Activated CD4-positive, alpha-beta memory T cell treated with anti-CD3 and anti-CD28 coated beads for 36 hours (primary cell): ENCODE measurements at regions not wholly inside any gene's neighbourhood (a gene's known extent, or its start where the extent isn't known, plus 50 kb on each side); places are given as distances from the start of the nearest gene placed in this dataset.
"Not testable (repeated sequence)": the region's sequence is repeated elsewhere in the genome, so short reads cannot be mapped to it uniquely, and the experiment has no call there.

Source experiments
- CTCF ChIA-PET: fragments of 350-600 bp; sonication (Branson Sonifier 250); formaldehyde crosslinking; loops from one replicate; lab custom pipeline; 2021; ENCODE audit warnings: antibody characterized with exemption, inconsistent platforms; lab: Charles Lee
- POLR2A ChIA-PET: fragments of 350-600 bp; sonication (Branson Sonifier 250); formaldehyde crosslinking; loops from one replicate; lab custom pipeline; 2021; ENCODE audit warnings: antibody characterized with exemption; lab: Charles Lee
- DNase-seq: peaks from one replicate; pipeline ENCODE4 v3.0.0-alpha.2; 2020
- H3K27ac Mint-ChIP-seq: one replicate; pipeline ENCODE4 v1.8.0; 2021; ENCODE audit warnings: mixed read lengths
- H3K27me3 Mint-ChIP-seq: one replicate; pipeline ENCODE4 v1.8.0; 2021; ENCODE audit warnings: mixed read lengths
- H3K36me3 Mint-ChIP-seq: one replicate; pipeline ENCODE4 v1.8.0; 2021; ENCODE audit warnings: mixed read lengths
- H3K4me1 Mint-ChIP-seq: one replicate; pipeline ENCODE4 v1.8.0; 2021; ENCODE audit warnings: low read depth, mixed read lengths
- H3K4me3 Mint-ChIP-seq: one replicate; pipeline ENCODE4 v1.8.0; 2021; ENCODE audit warnings: mild to moderate bottlenecking, mixed read lengths
- H3K9me3 Mint-ChIP-seq: one replicate; pipeline ENCODE4 v1.8.0; 2021; ENCODE audit warnings: mixed read lengths
- intact Hi-C: fragments of 100-400 bp; cut with micrococcal nuclease; formaldehyde crosslinking; loops from one replicate; pipeline ENCODE4 v1.15.1; 2023

GRCh38 chr2:100707016-100707947 lies 112.7 kb upstream of the NPAS2 start:
- intact Hi-C loops = no loop called here
- H3K27ac Mint-ChIP-seq = no peak overlapping the region
- CTCF ChIA-PET = interaction anchor here (0.7 kb wide), 1 partner anchor 60 kb away, joined by 3 read pairs; no protein-coding TSS in a partner anchor
- no peak for DNase-seq
- peaks cover 15% of the 10 kb centered on the region for H3K4me1 Mint-ChIP-seq
- no peak overlapping the region for H3K4me3 Mint-ChIP-seq
- POLR2A ChIA-PET = interaction anchor here (0.7 kb wide), 1 partner anchor 26 kb away, joined by 3 read pairs; no protein-coding TSS in a partner anchor
- H3K27me3 Mint-ChIP-seq = no peaks in the 10 kb centered on the region
- no peaks in the 10 kb centered on the region for H3K36me3 Mint-ChIP-seq
- H3K9me3 Mint-ChIP-seq = no peaks in the 10 kb centered on the region

DNA sequence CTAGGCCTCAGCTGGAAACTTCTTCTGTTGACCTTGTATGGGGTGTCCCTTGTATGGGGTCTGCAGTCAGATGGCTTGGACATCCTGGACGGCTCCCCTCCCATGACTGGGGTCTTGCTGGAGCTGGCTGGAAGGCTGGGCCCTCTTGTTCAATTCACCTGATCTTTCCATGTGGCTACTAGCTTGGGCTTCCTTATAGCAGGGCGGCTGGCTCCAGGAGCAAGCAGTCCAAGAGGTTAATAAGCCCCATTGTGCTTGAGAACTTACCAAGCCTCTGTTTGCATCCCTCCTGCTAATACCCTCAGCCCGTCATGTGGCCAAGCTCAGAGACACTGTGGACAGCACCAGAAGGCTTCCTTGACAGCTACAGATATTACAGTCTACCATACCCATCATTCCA lies 111.6 kb upstream of the NPAS2 start:
- ChIA-PET CTCF (interaction anchor here (0.7 kb wide), 1 partner anchor 163 kb away, joined by 3 read pairs; no protein-coding TSS in a partner anchor), POLR2A (no interaction called here)
- H3K9me3 Mint-ChIP-seq = no peaks in the 10 kb centered on the region
- intact Hi-C loops = no loop called here
- peaks cover 15% of the 10 kb centered on the region for H3K4me1 Mint-ChIP-seq
- H3K4me3 Mint-ChIP-seq = no peak overlapping the region
- no peak overlapping the region for H3K27ac Mint-ChIP-seq
- H3K36me3 Mint-ChIP-seq = no peaks in the 10 kb centered on the region
- H3K27me3 Mint-ChIP-seq = no peaks in the 10 kb centered on the region
- DNase-seq = no peak

DNA sequence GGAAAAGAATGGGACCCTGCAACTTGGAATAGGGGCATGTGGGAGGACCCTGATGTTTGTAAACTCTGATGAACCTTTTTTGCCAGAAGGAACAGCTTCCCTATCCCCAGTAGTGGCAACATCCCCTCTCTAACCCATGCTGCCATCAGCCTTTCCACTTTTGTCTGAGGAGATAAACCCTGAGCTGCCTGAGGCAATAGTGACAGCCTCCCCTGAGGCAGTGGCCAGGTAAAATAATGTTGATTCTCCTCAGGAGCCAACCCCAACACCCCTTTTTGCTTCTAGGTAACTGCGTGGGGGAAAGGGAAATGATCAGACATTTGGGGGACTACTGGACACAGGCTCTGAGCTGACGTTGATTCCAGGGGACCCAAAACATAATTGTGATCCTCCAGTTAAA lies 106.8 kb upstream of the NPAS2 start:
- POLR2A ChIA-PET = no interaction called here
- H3K4me1 Mint-ChIP-seq = no peaks in the 10 kb centered on the region
- H3K27me3 Mint-ChIP-seq = no peaks in the 10 kb centered on the region
- no peaks in the 10 kb centered on the region for H3K36me3 Mint-ChIP-seq
- no peak overlapping the region for H3K27ac Mint-ChIP-seq
- intact Hi-C loops = no loop called here
- DNase-seq = no peak
- H3K4me3 Mint-ChIP-seq = no peak overlapping the region
- no peaks in the 10 kb centered on the region for H3K9me3 Mint-ChIP-seq
- CTCF ChIA-PET = interaction anchor here (1.1 kb wide), 1 partner anchor 103 kb away, joined by 3 read pairs; no protein-coding TSS in a partner anchor

GRCh38 chr2:100714396-100715010 lies 105.4 kb upstream of the NPAS2 start:
- H3K9me3 Mint-ChIP-seq, H3K27ac Mint-ChIP-seq, intact Hi-C loops, H3K36me3 Mint-ChIP-seq, H3K4me1 Mint-ChIP-seq, H3K27me3 Mint-ChIP-seq, H3K4me3 Mint-ChIP-seq, POLR2A ChIA-PET, DNase-seq: not testable (repeated sequence)
- CTCF ChIA-PET = interaction anchor here (0.6 kb wide), 1 partner anchor 120 kb away, joined by 3 read pairs; no protein-coding TSS in a partner anchor

DNA sequence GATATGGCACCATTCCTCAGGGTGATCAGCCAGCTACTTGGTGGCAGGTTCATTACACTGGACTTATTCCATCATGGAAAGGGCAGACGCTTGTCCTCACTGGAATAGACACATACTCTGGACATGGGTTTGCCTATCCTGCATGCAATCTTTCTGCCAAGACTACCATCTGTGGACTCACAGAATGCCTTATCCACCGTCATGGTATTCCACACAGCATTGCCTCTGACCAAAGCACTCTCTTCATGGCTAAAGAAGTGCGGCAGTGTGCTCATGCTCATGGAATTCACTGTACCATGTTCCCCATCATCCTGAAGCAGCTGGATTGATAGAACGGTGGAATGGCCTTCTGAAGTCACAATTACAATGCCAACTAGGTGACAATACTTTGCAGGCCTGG lies 104.1 kb upstream of the NPAS2 start:
- H3K4me1 Mint-ChIP-seq, H3K27me3 Mint-ChIP-seq, CTCF ChIA-PET, H3K27ac Mint-ChIP-seq, DNase-seq, intact Hi-C loops, POLR2A ChIA-PET, H3K4me3 Mint-ChIP-seq, H3K9me3 Mint-ChIP-seq, H3K36me3 Mint-ChIP-seq: not testable (repeated sequence)

- no peaks in the 10 kb centered on the region for H3K4me1 Mint-ChIP-seq
- H3K36me3 Mint-ChIP-seq = no peaks in the 10 kb centered on the region
- no peaks in the 10 kb centered on the region for H3K9me3 Mint-ChIP-seq
- no peak overlapping the region for H3K4me3 Mint-ChIP-seq
- POLR2A ChIA-PET = no interaction called here
- H3K27ac Mint-ChIP-seq = no peak overlapping the region
- DNase-seq = no peak
- CTCF ChIA-PET = no interaction called here
- intact Hi-C loops = no loop called here
- no peaks in the 10 kb centered on the region for H3K27me3 Mint-ChIP-seq
Measured at GRCh38 chr2:100716581-100716980, 103.4 kb upstream of the NPAS2 start.

- Mint-ChIP-seq H3K4me3 (no peak overlapping the region), H3K36me3 (no peaks in the 10 kb centered on the region), H3K27ac (no peak overlapping the region), H3K27me3 (no peaks in the 10 kb centered on the region), H3K9me3 (no peaks in the 10 kb centered on the region), H3K4me1 (no peaks in the 10 kb centered on the region)
- no peak for DNase-seq
- CTCF ChIA-PET = no interaction called here
- intact Hi-C loops = no loop called here
- POLR2A ChIA-PET = no interaction called here
Measured at GRCh38 chr2:100718065-100718629, 101.8 kb upstream of the NPAS2 start.

GRCh38 chr2:100720445-100720844 lies 99.5 kb upstream of the NPAS2 start:
- Mint-ChIP-seq H3K27ac (no peak overlapping the region), H3K27me3 (no peaks in the 10 kb centered on the region), H3K4me3 (no peak overlapping the region), H3K4me1 (no peaks in the 10 kb centered on the region), H3K9me3 (no peaks in the 10 kb centered on the region), H3K36me3 (no peaks in the 10 kb centered on the region)
- intact Hi-C loops = no loop called here
- DNase-seq = no peak
- ChIA-PET POLR2A (no interaction called here), CTCF (no interaction called here)

DNA sequence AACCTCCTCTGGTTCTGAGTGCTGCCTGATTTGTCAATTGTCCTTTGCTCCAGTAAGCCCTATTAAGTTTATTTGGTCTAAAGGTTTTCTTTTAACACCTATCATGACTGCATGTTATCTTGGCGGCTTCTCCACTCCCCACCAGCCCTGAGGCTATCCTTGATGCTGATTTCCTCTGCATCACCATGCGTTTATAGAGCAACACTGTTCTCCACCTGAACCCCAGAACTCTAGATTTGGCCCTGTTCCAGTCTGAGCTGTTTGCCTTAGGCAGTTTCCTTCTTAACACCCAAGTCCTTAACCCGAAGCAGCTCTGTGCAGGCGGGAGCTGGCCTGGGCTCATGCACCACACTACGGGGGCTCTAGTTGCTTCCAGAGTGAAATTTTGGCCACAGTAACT lies 98.2 kb upstream of the NPAS2 start:
- POLR2A ChIA-PET = no interaction called here
- no peak overlapping the region for H3K27ac Mint-ChIP-seq
- CTCF ChIA-PET = no interaction called here
- DNase-seq = no peak
- no peaks in the 10 kb centered on the region for H3K4me1 Mint-ChIP-seq
- intact Hi-C loops = no loop called here
- H3K9me3 Mint-ChIP-seq = no peaks in the 10 kb centered on the region
- H3K27me3 Mint-ChIP-seq = peaks cover 2% of the 10 kb centered on the region
- no peak overlapping the region for H3K4me3 Mint-ChIP-seq
- H3K36me3 Mint-ChIP-seq = no peaks in the 10 kb centered on the region

DNA sequence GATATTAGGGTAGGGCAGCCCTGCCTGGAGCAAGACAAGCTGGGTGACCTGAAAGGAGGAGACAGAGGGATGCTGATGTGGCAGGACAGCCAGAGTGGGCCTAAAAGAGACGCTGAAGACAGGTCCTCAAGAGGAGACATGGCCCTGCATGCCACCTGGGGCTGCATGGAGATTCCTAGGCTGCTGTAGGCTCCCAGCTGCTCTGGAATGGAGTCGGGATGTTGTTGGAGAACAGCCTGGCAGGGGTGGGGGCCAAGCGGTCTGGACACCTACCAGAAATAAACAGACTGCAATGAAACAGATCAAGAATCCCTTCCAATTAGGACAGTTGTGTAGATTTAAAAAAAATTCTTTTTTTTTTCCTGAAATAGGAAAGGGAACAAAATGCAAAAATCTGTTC lies 97.8 kb upstream of the NPAS2 start:
- Mint-ChIP-seq H3K27ac (no peak overlapping the region), H3K27me3 (peaks cover 2% of the 10 kb centered on the region), H3K9me3 (no peaks in the 10 kb centered on the region), H3K36me3 (no peaks in the 10 kb centered on the region), H3K4me1 (no peaks in the 10 kb centered on the region), H3K4me3 (no peak overlapping the region)
- DNase-seq = no peak
- POLR2A ChIA-PET = no interaction called here
- intact Hi-C loops = no loop called here
- CTCF ChIA-PET = no interaction called here

DNA sequence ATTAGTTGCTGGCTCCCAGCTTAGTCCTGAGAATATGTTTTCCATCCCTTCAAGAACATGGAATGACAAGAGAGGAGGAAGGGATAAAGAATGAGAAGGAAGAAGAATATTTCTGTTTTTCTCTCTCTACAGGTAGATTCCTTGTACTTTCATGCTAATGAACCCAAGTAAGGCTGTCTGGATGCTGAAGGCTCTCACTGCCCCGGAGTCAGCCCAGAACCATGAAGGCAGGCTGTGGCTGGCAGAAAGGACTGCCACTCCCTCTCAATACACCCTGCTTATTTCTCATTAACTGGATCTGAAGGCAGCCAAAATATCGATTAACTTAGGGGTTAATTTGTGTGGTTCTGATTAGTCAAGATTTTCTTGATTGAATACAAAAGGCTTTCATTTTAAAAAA lies 93.1 kb upstream of the NPAS2 start:
- Mint-ChIP-seq H3K9me3 (peaks cover 7% of the 10 kb centered on the region), H3K4me3 (no peak overlapping the region), H3K36me3 (peaks cover 2% of the 10 kb centered on the region), H3K4me1 (no peaks in the 10 kb centered on the region), H3K27ac (no peak overlapping the region), H3K27me3 (peaks cover 7% of the 10 kb centered on the region)
- ChIA-PET POLR2A (no interaction called here), CTCF (interaction anchor here (0.7 kb wide), 1 partner anchor 10 kb away, joined by 3 read pairs; no protein-coding TSS in a partner anchor)
- DNase-seq = no peak
- intact Hi-C loops = loop anchor here (5.0 kb wide), 1 partner anchor 115 kb away; no protein-coding TSS in a partner anchor

GRCh38 chr2:100730290-100730868 lies 89.6 kb upstream of the NPAS2 start:
- Mint-ChIP-seq H3K9me3 (peaks cover 7% of the 10 kb centered on the region), H3K27me3 (peaks cover 12% of the 10 kb centered on the region), H3K27ac (no peak overlapping the region), H3K36me3 (peaks cover 2% of the 10 kb centered on the region), H3K4me3 (no peak overlapping the region), H3K4me1 (no peaks in the 10 kb centered on the region)
- ChIA-PET POLR2A (no interaction called here), CTCF (interaction anchor here (0.9 to 1.7 kb wide), 11 partner anchors 14 to 256 kb away, joined by 3 to 6 read pairs (median 3); no protein-coding TSS in a partner anchor)
- DNase-seq = peak; percentile 65
- intact Hi-C loops = loop anchor here (1.0 kb wide), 1 partner anchor 255 kb away; no protein-coding TSS in a partner anchor
